Esophagus (tissue), 2 donors: ENCODE measurements at regions not wholly inside any gene's neighbourhood (a gene's known extent, or its start where the extent isn't known, plus 50 kb on each side); places are given as distances from the start of the nearest gene placed in this dataset.
"Not testable (repeated sequence)": the region's sequence is repeated elsewhere in the genome, so short reads cannot be mapped to it uniquely, and the experiment has no call there.

Experiments
- H3K27ac ChIP-seq, 2 donors: one replicate each; pipeline ENCODE4 v1.5.1; 2013; ENCODE audit warnings: low read depth in 2 of 2, mild to moderate bottlenecking in 2 of 2, inconsistent platforms in 1 of 2, low read length in 1 of 2, moderate library complexity in 1 of 2
- H3K27me3 ChIP-seq, 2 donors: one replicate each; pipeline ENCODE4 v1.6.1; 2013; ENCODE audit warnings: low read length in 2 of 2, control low read depth in 1 of 2, mild to moderate bottlenecking in 1 of 2; ENCODE audit not compliant: insufficient read depth in 2 of 2, control insufficient read depth in 1 of 2
- H3K36me3 ChIP-seq, 2 donors: one replicate each; pipeline ENCODE4 v1.6.1; 2013; ENCODE audit warnings: low read length in 1 of 2; ENCODE audit not compliant: control insufficient read depth in 2 of 2, insufficient read depth in 2 of 2
- H3K4me1 ChIP-seq, 2 donors: one replicate each; pipeline ENCODE4 v1.6.1; 2013; ENCODE audit warnings: low read length in 1 of 2; ENCODE audit not compliant: control insufficient read depth in 2 of 2, insufficient read depth in 2 of 2
- H3K4me3 ChIP-seq, 2 donors: one replicate each; pipeline ENCODE4 v1.5.1; 2013; ENCODE audit warnings: low read length in 2 of 2, mild to moderate bottlenecking in 2 of 2, low read depth in 1 of 2, moderate library complexity in 1 of 2
- H3K9me3 ChIP-seq, 2 donors: one replicate each; pipeline ENCODE4 v1.6.1; 2013; ENCODE audit warnings: mild to moderate bottlenecking in 2 of 2, low read depth in 1 of 2, low read length in 1 of 2, moderate library complexity in 1 of 2; ENCODE audit not compliant: control insufficient read depth in 2 of 2, insufficient read depth in 1 of 2
- WGBS, 2 donors: extraction: QIAGEN DNeasy Blood & Tissue Kit; methylation state at CpG; one replicate each; pipeline ENCODE4 v1.1.7; 2013; 5-methylcytosine and 5-hydroxymethylcytosine counted together
- donor health status: healthy with polysubstance abuse.
- donor health status: Bipolar disorder and iron deficiency.

- H3K4me1 ChIP-seq, H3K4me3 ChIP-seq, H3K36me3 ChIP-seq, H3K27me3 ChIP-seq, H3K9me3 ChIP-seq, H3K27ac ChIP-seq: not testable (repeated sequence)
- WGBS, 2 donors: 94 to 95% methylated on average over 11 of the region's 11 CpGs
These were observed 1345.5 kb downstream of the BRD1 start for GRCh38 chr22:48482198-48482597.

DNA sequence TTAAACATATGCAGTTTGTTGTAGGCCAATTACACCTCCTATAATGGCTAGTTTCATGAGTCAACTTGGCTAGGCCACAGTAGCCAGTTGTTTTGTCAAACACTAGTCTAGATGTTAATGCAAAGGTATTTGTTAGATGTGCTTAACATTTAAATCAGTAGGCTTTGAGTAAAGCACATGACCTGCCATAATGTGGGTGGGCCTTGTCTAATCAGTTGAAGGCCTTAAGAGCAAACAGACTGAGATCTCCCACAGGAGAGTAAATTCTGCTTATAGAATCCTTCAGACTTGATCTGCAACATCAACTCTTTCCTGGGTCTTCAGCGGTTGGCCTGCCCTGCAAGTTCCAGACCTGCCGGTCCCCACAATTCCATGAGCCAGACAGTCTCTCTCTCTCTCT lies 1345.9 kb downstream of the BRD1 start:
- no peak overlapping the region for H3K4me3 ChIP-seq
- no peaks in the 10 kb centered on the region for H3K4me1 ChIP-seq
- H3K27me3 ChIP-seq: no peaks in the 10 kb centered on the region
- H3K27ac ChIP-seq: no peak overlapping the region
- H3K9me3 ChIP-seq: no peaks in the 10 kb centered on the region
- WGBS, 2 donors: 95 to 99% methylated on average over 2 of the region's 2 CpGs
- H3K36me3 ChIP-seq: no peaks in the 10 kb centered on the region

GRCh38 chr22:48478529-48479265 lies 1349.0 kb downstream of the BRD1 start:
- no peaks in the 10 kb centered on the region for H3K36me3 ChIP-seq
- H3K27me3 ChIP-seq: peaks cover 0 to 3% of the 10 kb centered on the region in 2 donors
- no peaks in the 10 kb centered on the region for H3K9me3 ChIP-seq
- 87 to 94% methylated on average over 11 of the region's 11 CpGs for WGBS, 2 donors
- no peak overlapping the region for H3K27ac ChIP-seq
- H3K4me1 ChIP-seq: no peaks in the 10 kb centered on the region
- H3K4me3 ChIP-seq: no peak overlapping the region

DNA sequence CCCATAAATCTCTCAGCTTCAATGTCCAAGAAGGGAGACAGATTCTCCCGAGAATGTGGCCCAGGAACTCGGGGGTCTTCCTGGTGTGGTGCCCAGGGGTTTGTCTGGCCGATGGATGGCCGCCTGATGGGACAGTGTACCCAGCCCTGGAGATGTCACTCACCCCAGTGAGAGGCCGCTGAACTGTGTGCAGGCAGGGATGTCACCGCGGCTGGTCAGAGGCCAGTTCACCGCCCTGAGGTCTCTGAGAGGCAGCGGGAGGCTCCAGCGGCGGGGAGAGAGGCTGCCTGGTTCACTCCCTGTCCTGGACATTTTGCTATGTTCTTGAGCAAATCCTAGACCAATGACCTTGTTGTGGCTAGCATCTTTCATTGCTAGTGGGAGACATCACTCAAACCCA lies 1349.5 kb downstream of the BRD1 start:
- WGBS, 2 donors: 87% methylated on average over 11 of the region's 11 CpGs
- Histone ChIP-seq H3K4me3 (no peak overlapping the region), H3K9me3 (no peaks in the 10 kb centered on the region)

DNA sequence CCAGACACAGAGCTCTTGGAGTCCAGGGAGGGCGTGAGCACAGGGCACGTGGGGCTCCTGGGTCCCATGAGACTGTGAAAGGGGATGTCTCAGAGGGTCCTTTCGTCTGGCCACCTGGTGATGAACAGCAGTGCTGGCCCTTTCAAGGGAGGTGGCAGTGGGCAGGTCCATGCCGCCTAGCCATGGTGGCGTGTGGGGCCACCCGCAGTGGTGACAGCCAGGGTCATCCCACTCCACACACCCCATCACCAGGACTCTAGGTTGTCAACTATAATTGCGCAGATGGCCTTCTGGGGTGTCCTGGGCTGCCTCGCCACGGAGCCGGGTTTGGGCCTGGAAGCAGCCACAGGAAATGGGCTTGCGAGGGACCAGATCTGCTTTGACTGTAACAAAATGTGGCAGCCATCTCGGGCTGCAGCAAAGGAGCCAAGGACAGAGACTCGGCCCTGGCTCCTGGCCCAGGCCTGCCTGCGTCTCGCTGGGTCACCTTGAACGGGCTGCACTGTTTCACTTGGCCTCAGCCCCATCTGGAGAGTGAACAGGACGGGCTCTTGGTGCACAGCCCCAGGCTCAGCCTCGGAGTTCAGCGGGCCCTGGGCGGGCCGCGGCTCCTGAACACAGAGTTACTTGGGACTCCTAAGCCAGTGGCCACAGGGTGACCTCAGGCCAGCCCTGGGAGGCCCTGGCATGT lies 1350.5 kb downstream of the BRD1 start:
- H3K27ac ChIP-seq: no peak overlapping the region
- WGBS, 2 donors: 79 to 81% methylated on average over 22 of the region's 22 CpGs
- H3K9me3 ChIP-seq: no peaks in the 10 kb centered on the region
- H3K36me3 ChIP-seq: no peaks in the 10 kb centered on the region
- H3K4me1 ChIP-seq: no peaks in the 10 kb centered on the region
- H3K27me3 ChIP-seq: peaks cover 0 to 3% of the 10 kb centered on the region in 2 donors
- no peak overlapping the region for H3K4me3 ChIP-seq

More for the DNA sequence above, 1349.5 kb downstream of the BRD1 start:
- H3K27ac ChIP-seq: no peak overlapping the region
- peaks cover 0 to 3% of the 10 kb centered on the region in 2 donors for H3K27me3 ChIP-seq
- no peaks in the 10 kb centered on the region for H3K36me3 ChIP-seq
- H3K4me1 ChIP-seq: no peaks in the 10 kb centered on the region

DNA sequence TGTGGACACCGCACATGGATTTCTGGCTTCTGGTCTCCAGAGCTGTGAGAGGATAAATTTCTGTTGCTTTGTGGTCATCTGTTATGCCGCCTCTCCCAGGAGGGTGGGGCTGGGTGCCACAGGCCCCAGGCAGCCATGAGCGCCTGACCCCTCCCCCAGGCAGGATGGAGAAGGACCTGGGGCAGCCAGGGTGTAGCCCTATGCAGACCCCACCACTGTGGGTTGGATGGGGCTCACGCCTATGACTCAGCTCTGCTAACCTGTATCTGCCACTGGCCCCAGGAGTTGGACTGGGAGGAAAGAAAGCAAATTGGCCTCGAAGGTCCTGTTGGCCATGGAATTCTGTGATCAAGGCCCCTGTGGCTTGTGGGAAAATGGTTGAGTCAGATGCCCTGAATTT lies 1351.1 kb downstream of the BRD1 start:
- peaks cover 0 to 3% of the 10 kb centered on the region in 2 donors for H3K27me3 ChIP-seq
- H3K4me3 ChIP-seq: no peak overlapping the region
- WGBS, 2 donors: 85 to 91% methylated on average over 5 of the region's 5 CpGs
- no peak overlapping the region for H3K27ac ChIP-seq
- H3K4me1 ChIP-seq: no peaks in the 10 kb centered on the region
- H3K9me3 ChIP-seq: no peaks in the 10 kb centered on the region
- H3K36me3 ChIP-seq: no peaks in the 10 kb centered on the region

- no peak overlapping the region for H3K4me3 ChIP-seq
- no peaks in the 10 kb centered on the region for H3K9me3 ChIP-seq
- H3K27me3 ChIP-seq: peaks cover 0 to 3% of the 10 kb centered on the region in 2 donors
- no peaks in the 10 kb centered on the region for H3K36me3 ChIP-seq
- no peak overlapping the region for H3K27ac ChIP-seq
- 81 to 85% methylated on average over 15 of the region's 15 CpGs for WGBS, 2 donors
- H3K4me1 ChIP-seq: no peaks in the 10 kb centered on the region
These were observed 1351.9 kb downstream of the BRD1 start for GRCh38 chr22:48475661-48476345.

DNA sequence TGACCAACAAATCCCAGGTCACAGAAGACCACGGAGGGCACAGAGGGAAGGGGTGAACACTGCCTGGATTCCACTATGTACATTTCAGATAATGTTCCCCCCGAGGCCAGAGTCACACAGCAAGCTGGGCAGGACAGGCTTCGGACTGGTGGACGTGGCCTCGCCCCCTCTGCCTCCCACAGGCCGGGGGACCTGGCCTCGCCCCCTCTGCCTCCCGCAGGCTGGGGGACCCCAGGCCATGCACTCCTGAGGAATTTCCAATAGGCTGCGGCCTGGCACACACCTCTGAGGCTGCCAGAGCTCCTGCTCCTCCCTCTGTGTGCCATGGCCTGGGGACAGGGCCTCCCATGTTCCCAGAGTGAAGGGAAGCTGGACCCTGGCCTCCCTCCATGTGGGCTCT lies 1352.8 kb downstream of the BRD1 start:
- Histone ChIP-seq H3K27ac (no peak overlapping the region), H3K27me3 (peaks cover 0 to 3% of the 10 kb centered on the region in 2 donors), H3K36me3 (no peaks in the 10 kb centered on the region), H3K9me3 (no peaks in the 10 kb centered on the region), H3K4me3 (no peak overlapping the region), H3K4me1 (no peaks in the 10 kb centered on the region)
- 74 to 80% methylated on average over 9 of the region's 9 CpGs for WGBS, 2 donors

GRCh38 chr22:48473202-48473601 lies 1354.5 kb downstream of the BRD1 start:
- Histone ChIP-seq H3K4me3 (no peak overlapping the region), H3K27me3 (peaks cover 0 to 3% of the 10 kb centered on the region in 2 donors), H3K4me1 (no peaks in the 10 kb centered on the region), H3K27ac (no peak overlapping the region), H3K36me3 (no peaks in the 10 kb centered on the region), H3K9me3 (no peaks in the 10 kb centered on the region)
- 76 to 87% methylated on average over 7 of the region's 7 CpGs for WGBS, 2 donors
